GM23338 (cell line): ENCODE measurements at regions not wholly inside any gene's neighbourhood (a gene's known extent, or its start where the extent isn't known, plus 50 kb on each side); places are given as distances from the start of the nearest gene placed in this dataset.

Source experiments
- ATAC-seq: fragments of 200-7000 bp; cut with Tn5 transposase; 3 replicates; pipeline ENCODE4 v1.9.1; 2020
- DNase-seq: peaks from one replicate; pipeline ENCODE4 v3.0.0-alpha.2; 2015; ENCODE audit warnings: low spot score
- H2AFZ ChIP-seq: fragments of 200-600 bp; sonication (generic); 2 replicates; pipeline ENCODE4 v1.8.0; 2016; ENCODE audit warnings: antibody characterized with exemption, mild to moderate bottlenecking, moderate library complexity
- H3F3A ChIP-seq: fragments of 200-600 bp; sonication (generic); replicated peaks from 2 replicates; pipeline ENCODE4 v1.8.0; 2017; ENCODE audit warnings: antibody characterized with exemption, mixed run types, low read depth
- H3K27ac ChIP-seq: fragments of 200-600 bp; sonication (generic); 2 replicates; pipeline ENCODE4 v1.6.1; 2016; ENCODE audit warnings: low read depth
- H3K27me3 ChIP-seq: fragments of 200-600 bp; sonication (generic); 2 replicates; pipeline ENCODE4 v1.8.0; 2016; ENCODE audit warnings: mild to moderate bottlenecking, mixed run types, moderate library complexity; ENCODE audit not compliant: insufficient read depth
- H3K36me3 ChIP-seq: fragments of 200-600 bp; sonication (generic); 2 replicates; pipeline ENCODE4 v1.8.0; 2016; ENCODE audit warnings: mild to moderate bottlenecking; ENCODE audit not compliant: insufficient read depth
- H3K4me1 ChIP-seq: fragments of 200-600 bp; sonication (generic); 2 replicates; pipeline ENCODE4 v1.8.0; 2016; ENCODE audit warnings: mild to moderate bottlenecking, moderate library complexity; ENCODE audit not compliant: insufficient read depth
- H3K4me2 ChIP-seq: fragments of 200-600 bp; sonication (generic); 2 replicates; pipeline ENCODE4 v1.7.1; 2017; ENCODE audit warnings: mixed run types
- H3K4me3 ChIP-seq: fragments of 200-600 bp; sonication (generic); 2 replicates; pipeline ENCODE4 v1.6.1; 2016; ENCODE audit warnings: mixed run types
- H3K79me2 ChIP-seq: fragments of 200-600 bp; sonication (generic); replicated peaks from 2 replicates; pipeline ENCODE4 v1.8.0; 2017; ENCODE audit warnings: mild to moderate bottlenecking; ENCODE audit not compliant: insufficient read depth
- H3K9me2 ChIP-seq: fragments of 200-600 bp; sonication (generic); 2 replicates; pipeline ENCODE4 v1.8.0; 2017; ENCODE audit not compliant: insufficient read depth
- H4K20me1 ChIP-seq: fragments of 200-600 bp; sonication (generic); replicated peaks from 2 replicates; pipeline ENCODE4 v1.8.0; 2017; ENCODE audit warnings: mild to moderate bottlenecking; ENCODE audit not compliant: insufficient read depth
- H3K27ac Mint-ChIP-seq: 2 replicates; pipeline ENCODE4 v1.8.0; 2020; ENCODE audit warnings: inconsistent platforms, mild to moderate bottlenecking, moderate library complexity, mixed read lengths
- H3K27me3 Mint-ChIP-seq: 3 replicates; pipeline ENCODE4 v1.8.0; 2022; ENCODE audit warnings: low read depth, mild to moderate bottlenecking, moderate library complexity, mixed read lengths, inconsistent platforms; ENCODE audit not compliant: insufficient read depth, poor library complexity
- H3K36me3 Mint-ChIP-seq: 3 replicates; pipeline ENCODE4 v1.8.0; 2021; ENCODE audit warnings: low read depth, mild to moderate bottlenecking, inconsistent platforms, moderate library complexity, mixed read lengths
- H3K4me1 Mint-ChIP-seq: 3 replicates; pipeline ENCODE4 v1.8.0; 2020; ENCODE audit warnings: mild to moderate bottlenecking, inconsistent platforms, mixed read lengths
- H3K4me3 Mint-ChIP-seq: 3 replicates; pipeline ENCODE4 v1.8.0; 2021; ENCODE audit warnings: moderate library complexity, mild to moderate bottlenecking, inconsistent platforms, mixed read lengths
- H3K9me3 Mint-ChIP-seq: 3 replicates; pipeline ENCODE4 v1.8.0; 2020; ENCODE audit warnings: moderate library complexity, mild to moderate bottlenecking, inconsistent platforms, mixed read lengths
- CREB1 ChIP-seq: fragments of 250-450 bp; sonication (Bioruptor Pico); IDR thresholded peaks from 2 replicates; pipeline ENCODE4 v1.5.0; 2020; ENCODE audit warnings: low read depth, mild to moderate bottlenecking, moderate library complexity
- ETS1 ChIP-seq: IDR thresholded peaks from 2 replicates; pipeline ENCODE4 v1.6.1; 2016; ENCODE audit warnings: antibody characterized with exemption
- EZH2phosphoT487 ChIP-seq: fragments of 200-600 bp; sonication (generic); IDR thresholded peaks from one replicate; pipeline ENCODE4 v1.8.1; 2018; ENCODE audit warnings: antibody characterized with exemption; ENCODE audit not compliant: unreplicated experiment
- POLR2AphosphoS5 ChIP-seq: IDR thresholded peaks from 2 replicates; pipeline ENCODE4 v1.6.1; 2016; ENCODE audit warnings: antibody characterized with exemption, low read depth
- REST ChIP-seq: IDR thresholded peaks from one replicate; pipeline ENCODE4 v1.6.1; 2018; ENCODE audit warnings: antibody characterized with exemption; ENCODE audit not compliant: unreplicated experiment
- STAT1 ChIP-seq: IDR thresholded peaks from one replicate; pipeline ENCODE4 v1.6.1; 2016; ENCODE audit warnings: antibody characterized with exemption; ENCODE audit not compliant: unreplicated experiment
- ZNF114 ChIP-seq: fragments of 250-450 bp; sonication (Bioruptor Pico); IDR thresholded peaks from 2 replicates; pipeline ENCODE4 v1.5.0; 2020; ENCODE audit warnings: mild to moderate bottlenecking, moderate library complexity
- ZNF331 ChIP-seq: fragments of 250-450 bp; sonication (Bioruptor Pico); IDR thresholded peaks from 2 replicates; pipeline ENCODE4 v1.5.0; 2020; ENCODE audit warnings: low read depth, mild to moderate bottlenecking, moderate library complexity
- TF ChIP-seq, protein P1 (sequence below), 2 experiments: fragments of 200-600 bp in 1 of 2; sonication (generic) in 1 of 2; conservative IDR thresholded peaks; 2 replicates each; pipeline versions ENCODE4 v1.5.1 to v1.6.1; 2016 to 2017; ENCODE audit warnings: antibody characterized with exemption in 2 of 2, low read depth in 2 of 2, mild to moderate bottlenecking in 2 of 2, moderate library complexity in 1 of 2

- Histone ChIP-seq H4K20me1 (no peaks in the 10 kb centered on the region), H3K4me3 (no peak overlapping the region), H2AFZ (no peak overlapping the region), H3K4me1 (peaks cover 7% of the 10 kb centered on the region; the same call in 1 of the 2 replicates), H3K9me2 (0 out of 2 replicates have a peak, but pooled peaks cover 5% of the 10 kb centered on the region), H3F3A (no peaks in the 10 kb centered on the region), H3K4me2 (no peak overlapping the region), H3K36me3 (no peaks in the 10 kb centered on the region), H3K79me2 (no peaks in the 10 kb centered on the region), H3K27ac (no peak overlapping the region), H3K27me3 (no peaks in the 10 kb centered on the region)
- peaks cover 10% of the 10 kb centered on the region for H3K27me3 Mint-ChIP-seq
- H3K9me3 Mint-ChIP-seq: no peaks in the 10 kb centered on the region
- H3K4me1 Mint-ChIP-seq: peaks cover 28% of the 10 kb centered on the region
- ATAC-seq (no peak), DNase-seq (no peak)
- H3K36me3 Mint-ChIP-seq: no peaks in the 10 kb centered on the region
- H3K27ac Mint-ChIP-seq: no peak overlapping the region
- no peak for TF ChIP-seq POLR2AphosphoS5
- TF ChIP-seq, protein P1, sequence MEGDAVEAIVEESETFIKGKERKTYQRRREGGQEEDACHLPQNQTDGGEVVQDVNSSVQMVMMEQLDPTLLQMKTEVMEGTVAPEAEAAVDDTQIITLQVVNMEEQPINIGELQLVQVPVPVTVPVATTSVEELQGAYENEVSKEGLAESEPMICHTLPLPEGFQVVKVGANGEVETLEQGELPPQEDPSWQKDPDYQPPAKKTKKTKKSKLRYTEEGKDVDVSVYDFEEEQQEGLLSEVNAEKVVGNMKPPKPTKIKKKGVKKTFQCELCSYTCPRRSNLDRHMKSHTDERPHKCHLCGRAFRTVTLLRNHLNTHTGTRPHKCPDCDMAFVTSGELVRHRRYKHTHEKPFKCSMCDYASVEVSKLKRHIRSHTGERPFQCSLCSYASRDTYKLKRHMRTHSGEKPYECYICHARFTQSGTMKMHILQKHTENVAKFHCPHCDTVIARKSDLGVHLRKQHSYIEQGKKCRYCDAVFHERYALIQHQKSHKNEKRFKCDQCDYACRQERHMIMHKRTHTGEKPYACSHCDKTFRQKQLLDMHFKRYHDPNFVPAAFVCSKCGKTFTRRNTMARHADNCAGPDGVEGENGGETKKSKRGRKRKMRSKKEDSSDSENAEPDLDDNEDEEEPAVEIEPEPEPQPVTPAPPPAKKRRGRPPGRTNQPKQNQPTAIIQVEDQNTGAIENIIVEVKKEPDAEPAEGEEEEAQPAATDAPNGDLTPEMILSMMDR (conservative IDR thresholded peaks at IDR 0.05; ENCODE audit: low read depth in 2 of 2): no peak
- no peak for TF ChIP-seq REST
- no peak for TF ChIP-seq ZNF331 (CRISPR knock-in tag)
- TF ChIP-seq STAT1: no peak
- TF ChIP-seq CREB1 (CRISPR knock-in tag): no peak
- no peak overlapping the region for H3K4me3 Mint-ChIP-seq
These were observed 122.8 kb upstream of the PRR20G start for GRCh38 chr3:127410678-127411077.

DNA sequence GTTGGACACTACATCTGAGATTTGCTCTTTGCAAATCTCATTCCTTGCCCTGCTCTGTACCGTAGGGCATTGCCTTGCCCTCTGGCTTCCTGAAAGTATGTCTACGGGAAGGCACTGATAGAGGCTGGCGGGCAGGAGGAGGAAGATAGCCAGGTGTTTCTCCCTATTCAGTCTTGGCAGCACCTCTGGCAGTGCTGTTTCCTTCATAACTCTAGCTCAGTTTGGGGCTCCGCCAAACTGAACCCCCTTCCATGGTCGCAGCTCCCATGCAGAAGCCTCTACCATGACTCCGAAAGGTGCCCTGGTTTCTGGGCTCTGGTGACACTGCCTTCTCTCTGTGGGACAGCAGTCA is 122.3 kb upstream of the PRR20G start:
- Mint-ChIP-seq H3K27me3 (peaks cover 10% of the 10 kb centered on the region), H3K36me3 (no peaks in the 10 kb centered on the region), H3K4me1 (peaks cover 28% of the 10 kb centered on the region), H3K4me3 (no peak overlapping the region), H3K27ac (no peak overlapping the region), H3K9me3 (no peaks in the 10 kb centered on the region)
- ATAC-seq (no peak), DNase-seq (no peak)
- H3K27me3 ChIP-seq: no peaks in the 10 kb centered on the region
- H3K4me1 ChIP-seq: peaks cover 7% of the 10 kb centered on the region; the same call in 1 of the 2 replicates
- H3K36me3 ChIP-seq: no peaks in the 10 kb centered on the region
- H2AFZ ChIP-seq: no peak overlapping the region
- H3K9me2 ChIP-seq: 0 out of 2 replicates have a peak, but pooled peaks cover 5% of the 10 kb centered on the region
- no peak overlapping the region for H3K27ac ChIP-seq
- H4K20me1 ChIP-seq: no peaks in the 10 kb centered on the region
- H3K4me3 ChIP-seq: no peak overlapping the region
- H3F3A ChIP-seq: no peaks in the 10 kb centered on the region
- H3K4me2 ChIP-seq: no peak overlapping the region
- no peaks in the 10 kb centered on the region for H3K79me2 ChIP-seq
- TF ChIP-seq ETS1 (no peak), ZNF114 (CRISPR knock-in tag) (no peak), REST (no peak), ZNF331 (CRISPR knock-in tag) (no peak), EZH2phosphoT487 (no peak), POLR2AphosphoS5 (no peak)
- TF ChIP-seq, protein P1 (conservative IDR thresholded peaks at IDR 0.05; ENCODE audit: low read depth in 2 of 2): no peak
